ENCODE measurements at regions not wholly inside any gene's neighbourhood (a gene's known extent, or its start where the extent isn't known, plus 50 kb on each side); places are given as distances from the start of the nearest gene placed in this dataset.

DNA sequence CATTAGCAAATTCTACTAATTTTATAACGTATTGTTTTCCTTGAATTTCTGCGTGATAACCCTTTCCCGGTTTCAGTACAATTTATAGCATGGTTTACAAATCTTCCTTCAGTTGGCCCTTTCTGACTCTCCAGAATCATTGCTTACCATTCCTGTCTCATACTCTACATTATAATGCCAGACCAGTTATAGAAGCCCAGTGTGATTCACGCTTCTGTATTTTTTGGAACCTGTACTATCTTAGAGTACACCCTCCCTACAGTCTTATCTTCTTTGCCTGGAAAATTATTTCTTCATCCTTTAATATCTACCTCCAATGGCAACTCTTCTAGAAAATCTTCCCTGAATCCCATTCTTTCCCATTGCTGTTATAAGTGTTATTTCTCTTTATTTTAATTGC, 391.6 kb upstream of the SYT4 start:
- TF ChIP-seq POLR2AphosphoS5 (IDR thresholded peaks at IDR 0.05; ENCODE audit: low read depth, low read length) (no peak), POLR2A (IDR thresholded peaks at IDR 0.05; ENCODE audit: low read depth, low read length) (no peak), TAF1 (IDR thresholded peaks at IDR 0.05; ENCODE audit: borderline replicate concordance, low read depth, low read length) (no peak)
